GM21825 (cell line): ENCODE measurements at regions not wholly inside any gene's neighbourhood (a gene's known extent, or its start where the extent isn't known, plus 50 kb on each side); places are given as distances from the start of the nearest gene placed in this dataset.

ENCODE experiments used
- ATAC-seq: cut with Tn5 transposase; IDR thresholded peaks from one replicate; pipeline ENCODE4 v1.9.1; 2021; ENCODE audit warnings: mild to moderate bottlenecking, moderate library complexity; ENCODE audit not compliant: unreplicated experiment

DNA sequence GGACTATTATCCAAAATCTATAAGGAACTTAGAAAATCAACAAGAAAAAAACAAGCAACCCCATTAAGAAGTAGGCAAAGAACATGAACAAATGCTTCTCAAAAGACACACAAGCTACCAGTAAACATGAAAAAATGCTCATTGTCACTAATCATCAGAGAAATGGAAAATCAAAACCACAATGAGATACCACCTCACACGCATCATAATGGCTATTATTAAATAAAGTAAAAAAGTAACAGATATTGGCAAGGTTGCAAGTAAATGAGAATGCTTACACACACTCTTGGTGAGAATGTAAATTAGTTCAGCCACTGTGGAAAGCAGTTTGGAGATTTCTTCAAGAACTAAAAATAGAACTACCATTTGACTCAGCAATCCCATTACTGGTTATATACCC lies 167.0 kb upstream of the DMRTA1 start:
- no peak for ATAC-seq

GRCh38 chr9:22285066-22285465 lies 161.6 kb upstream of the DMRTA1 start:
- no peak for ATAC-seq

- no peak for ATAC-seq
Observed at GRCh38 chr9:22286661-22287060, 160.0 kb upstream of the DMRTA1 start.

DNA sequence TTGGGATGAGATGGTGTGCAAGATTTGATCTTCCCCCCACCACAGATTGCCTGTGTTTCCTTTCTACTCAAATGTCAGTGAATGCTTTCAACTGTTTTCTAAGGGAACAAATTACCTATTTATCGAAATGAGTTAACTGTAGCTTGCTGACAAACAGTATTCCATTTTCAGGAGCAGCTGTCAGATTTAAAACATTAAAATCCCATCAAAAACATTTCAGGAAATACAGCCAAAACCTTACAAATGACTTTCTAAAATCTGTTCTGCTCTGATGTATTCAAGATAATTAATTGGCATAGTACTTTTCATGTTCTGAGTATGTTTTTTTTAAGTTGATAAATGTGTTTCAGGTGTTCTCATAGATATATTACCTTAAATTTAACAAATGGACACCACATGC lies 158.0 kb upstream of the DMRTA1 start:
- no peak for ATAC-seq

GRCh38 chr9:22307013-22307711 lies 139.5 kb upstream of the DMRTA1 start:
- no peak for ATAC-seq

- ATAC-seq, result no peak
Observed at GRCh38 chr9:22308177-22308576, 138.4 kb upstream of the DMRTA1 start.

GRCh38 chr9:22316645-22317044 lies 130.0 kb upstream of the DMRTA1 start:
- ATAC-seq, result no peak

GRCh38 chr9:22331533-22331932 lies 115.1 kb upstream of the DMRTA1 start:
- ATAC-seq, result no peak

DNA sequence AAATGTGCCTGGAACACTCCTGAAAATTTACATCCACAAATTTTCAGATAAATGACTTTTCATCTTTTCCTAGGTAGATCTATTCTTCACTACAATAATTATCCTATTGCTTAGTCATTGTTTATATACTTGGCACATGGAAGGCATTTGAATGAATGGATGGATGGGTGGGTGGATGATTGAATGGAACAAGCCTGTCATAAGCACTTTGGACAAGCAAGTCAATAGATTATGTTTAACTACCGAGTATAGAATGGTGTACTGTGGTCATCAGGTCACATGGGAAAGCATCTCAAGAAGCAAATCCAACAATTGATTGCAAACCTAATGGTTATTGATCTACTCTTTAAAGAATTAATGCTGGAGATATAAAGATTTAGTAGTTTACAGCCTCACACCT lies 114.4 kb upstream of the DMRTA1 start:
- ATAC-seq, result no peak

DNA sequence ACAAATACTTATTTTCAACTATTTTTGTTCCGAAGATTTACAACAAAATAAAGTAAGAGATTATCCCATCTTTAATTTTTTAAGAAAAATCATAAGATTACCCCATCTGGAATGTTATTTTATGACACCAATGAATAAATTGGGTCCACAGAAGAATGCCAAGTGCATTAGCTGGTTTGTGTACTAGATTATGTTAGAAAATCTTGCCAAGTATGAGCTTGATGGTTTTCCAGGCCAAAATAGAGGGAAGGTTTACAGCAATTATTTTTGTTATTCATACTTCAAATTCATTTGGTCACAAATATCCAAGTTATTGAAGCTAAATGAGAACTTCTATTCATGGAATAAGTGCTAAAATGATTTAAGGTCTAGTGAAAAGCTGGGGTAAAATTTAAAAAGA lies 109.4 kb upstream of the DMRTA1 start:
- no peak for ATAC-seq

DNA sequence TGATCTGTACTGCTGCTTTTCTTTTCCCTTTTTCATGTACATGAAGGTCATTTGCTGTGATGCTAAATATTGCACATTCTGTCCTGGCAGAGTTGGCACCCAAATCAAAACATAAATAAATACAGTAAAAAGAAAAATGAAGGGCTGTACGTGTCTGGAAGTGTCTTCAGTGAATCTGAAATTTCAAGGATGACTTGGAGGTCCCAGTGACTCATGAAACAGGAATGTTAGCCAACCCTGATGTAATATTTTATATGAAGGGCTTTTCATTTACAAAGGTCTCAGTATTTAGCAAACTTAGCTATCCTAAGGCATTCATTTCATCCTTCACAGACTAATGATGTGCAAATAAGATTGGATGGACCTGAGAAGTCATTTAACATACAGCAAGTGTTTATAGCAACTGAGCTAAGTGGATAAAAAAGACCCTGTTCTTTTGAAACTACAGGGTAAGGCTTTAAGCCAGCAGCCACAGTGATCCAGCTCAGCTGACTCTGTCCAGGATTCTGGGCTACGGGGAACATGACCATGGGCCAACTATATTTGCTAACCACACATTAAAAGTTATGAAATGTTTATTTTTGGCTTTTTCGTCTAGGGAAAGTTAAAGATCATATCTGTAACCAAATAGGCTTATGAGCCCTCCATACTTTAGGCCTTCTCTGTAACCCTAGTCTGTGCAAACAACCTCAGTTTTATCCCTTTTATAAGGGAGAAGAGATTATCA lies 104.0 kb upstream of the DMRTA1 start:
- no peak for ATAC-seq

- no peak for ATAC-seq
Observed at GRCh38 chr9:22343218-22343611, 103.4 kb upstream of the DMRTA1 start.

DNA sequence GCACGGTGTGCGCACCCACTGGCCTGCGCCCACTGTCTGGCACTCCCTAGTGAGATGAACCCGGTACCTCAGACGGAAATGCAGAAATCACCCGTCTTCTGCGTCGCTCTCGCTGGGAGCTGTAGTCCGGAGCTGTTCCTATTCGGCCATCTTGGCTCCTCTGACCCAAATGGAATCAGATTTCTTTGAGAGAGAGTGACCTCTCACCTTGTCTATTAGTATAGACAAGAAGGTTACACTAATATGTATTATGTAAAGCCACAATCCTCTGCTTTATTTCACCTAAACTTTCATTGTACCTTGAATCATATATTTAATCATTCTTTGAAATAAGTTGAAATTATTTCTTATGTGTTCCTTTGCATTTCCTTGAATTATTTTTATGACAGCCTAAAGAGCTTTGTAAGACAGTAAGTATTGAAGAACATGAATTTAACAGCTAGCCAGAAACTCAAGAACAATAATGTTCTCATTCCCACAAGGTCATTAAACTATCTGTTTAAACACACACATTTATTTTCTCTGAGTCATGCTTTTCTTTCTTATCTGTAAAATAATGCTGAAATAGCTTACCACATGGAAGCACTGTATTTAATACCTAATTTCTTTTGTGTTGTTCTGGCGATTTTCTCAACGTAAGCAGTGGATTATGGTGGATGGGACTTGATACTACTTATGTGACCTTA lies 91.8 kb upstream of the DMRTA1 start:
- no peak for ATAC-seq

DNA sequence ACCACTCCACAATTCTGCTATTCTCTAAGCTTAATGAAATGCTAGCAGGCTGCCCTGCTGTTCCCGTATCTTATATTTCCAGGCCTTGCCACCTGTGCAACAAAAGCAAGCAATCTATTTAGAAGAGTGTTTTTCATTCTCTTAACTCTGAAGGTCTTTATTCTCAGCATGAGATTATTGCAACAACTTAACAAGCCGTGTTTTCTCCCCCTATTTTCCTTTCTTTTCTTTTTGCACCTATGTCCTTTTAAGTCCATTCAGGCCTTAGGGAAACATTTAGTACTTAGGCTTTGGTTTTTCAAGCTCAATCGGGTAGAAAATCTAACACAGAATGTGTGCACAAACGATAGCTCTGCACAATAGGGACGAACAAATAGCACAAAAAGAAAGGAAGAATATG lies 89.6 kb upstream of the DMRTA1 start:
- no peak for ATAC-seq

DNA sequence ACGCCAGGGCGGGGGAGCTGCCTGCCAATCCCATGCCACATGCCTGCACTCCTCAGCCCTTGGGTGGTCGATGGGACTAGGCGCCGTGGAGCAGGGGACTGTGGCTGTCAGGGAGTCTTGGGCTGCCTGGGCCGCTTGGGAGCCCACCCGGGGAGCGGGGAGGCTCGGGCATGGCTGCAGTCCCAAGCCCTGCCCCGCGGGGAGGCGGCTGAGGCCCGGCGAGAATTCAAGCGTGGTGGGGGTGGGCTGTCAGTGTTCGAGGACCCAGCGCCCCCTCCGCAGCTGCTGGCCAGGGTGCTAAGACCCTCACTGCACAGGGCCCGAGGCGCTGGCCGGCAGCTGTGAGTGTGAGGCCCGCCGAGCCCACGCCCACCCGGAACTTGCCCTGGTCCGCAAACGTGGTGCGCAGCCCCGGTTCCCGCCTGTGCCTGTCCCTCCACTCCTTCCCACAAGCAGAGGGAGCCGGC lies 83.2 kb upstream of the DMRTA1 start:
- no peak for ATAC-seq

- no peak for ATAC-seq
Observed at GRCh38 chr9:22373636-22374035, 73.0 kb upstream of the DMRTA1 start.

DNA sequence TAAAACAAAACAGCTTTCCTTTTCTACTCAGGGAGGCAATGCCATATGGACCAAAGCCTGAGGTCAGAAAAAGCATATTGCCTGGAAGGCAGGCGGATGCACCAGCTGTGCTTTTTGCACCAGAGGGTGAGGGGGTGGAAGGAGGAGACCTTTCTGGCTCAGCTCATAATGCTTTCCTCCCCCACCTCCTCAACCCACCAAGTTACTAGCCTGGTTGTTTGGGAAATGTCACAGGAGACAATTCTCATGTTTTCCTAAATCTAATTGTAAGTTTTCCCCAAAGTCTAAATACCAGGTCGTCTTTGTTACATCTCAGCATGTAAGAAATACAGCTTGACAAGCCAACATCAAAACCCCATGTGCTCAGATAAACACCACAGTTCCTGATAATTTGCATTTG lies 72.6 kb upstream of the DMRTA1 start:
- ATAC-seq, result no peak

DNA sequence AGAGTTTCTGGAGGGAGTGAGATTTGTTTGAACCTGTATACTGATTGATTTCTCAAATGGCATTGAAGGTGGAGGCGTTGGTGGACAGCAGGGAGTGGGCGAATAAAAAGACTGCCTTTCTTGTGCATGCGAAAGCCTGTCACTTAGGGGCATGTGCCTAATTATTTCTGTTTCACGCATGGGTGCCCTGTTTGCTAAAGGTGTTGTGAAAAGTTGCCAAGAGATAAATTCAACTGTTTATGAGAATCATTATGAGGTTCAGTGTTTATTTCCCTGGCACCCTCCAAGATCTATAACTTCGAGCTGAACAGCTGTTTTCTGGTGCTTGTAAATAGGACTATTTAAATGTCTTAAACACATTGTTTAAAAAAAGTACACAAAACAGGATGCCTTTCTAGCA lies 67.4 kb upstream of the DMRTA1 start:
- ATAC-seq, result no peak

GRCh38 chr9:22381170-22381569 lies 65.5 kb upstream of the DMRTA1 start:
- ATAC-seq, result no peak

DNA sequence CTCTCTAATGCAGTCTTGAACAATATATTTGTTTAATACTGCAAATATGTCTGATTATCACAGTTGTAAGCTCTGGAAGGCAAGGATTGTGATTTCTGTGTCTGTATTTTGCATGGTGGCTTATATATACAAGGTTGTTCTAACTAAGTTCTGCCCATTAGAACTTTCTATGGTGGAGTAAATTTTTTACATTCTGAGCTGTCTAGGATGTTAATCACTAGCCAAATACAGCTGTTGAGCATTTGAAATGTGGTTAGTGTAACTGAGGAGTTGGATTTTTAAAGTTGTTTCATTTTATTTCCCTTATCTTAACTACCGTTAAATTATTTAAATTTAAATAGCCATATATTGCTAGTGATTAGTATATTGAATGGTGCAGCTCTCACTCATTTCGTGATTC lies 64.3 kb upstream of the DMRTA1 start:
- ATAC-seq, result no peak

- no peak for ATAC-seq
Observed at GRCh38 chr9:22383718-22384117, 62.9 kb upstream of the DMRTA1 start.

DNA sequence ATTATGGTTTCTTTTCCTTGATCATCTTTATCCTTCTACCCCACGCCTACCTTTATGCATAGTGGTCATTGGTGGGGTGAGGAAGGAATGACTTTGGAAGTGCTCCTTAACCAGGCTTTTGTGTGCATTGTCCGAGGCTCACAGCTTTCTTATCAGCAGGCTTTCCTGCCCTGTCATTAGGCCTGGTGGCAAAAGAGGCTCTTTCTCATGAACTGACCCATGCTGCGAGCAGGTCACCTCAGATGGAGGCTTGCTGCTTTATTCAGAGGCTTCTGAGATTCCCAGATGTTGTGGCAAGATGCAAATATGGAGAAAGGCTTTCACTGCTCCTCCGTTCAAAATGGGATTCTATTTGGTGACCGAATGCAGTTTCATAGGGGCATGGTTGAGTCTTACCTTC lies 57.4 kb upstream of the DMRTA1 start:
- ATAC-seq, result no peak
